Ascending aorta (tissue), 2 donors: ENCODE measurements at regions not wholly inside any gene's neighbourhood (a gene's known extent, or its start where the extent isn't known, plus 50 kb on each side); places are given as distances from the start of the nearest gene placed in this dataset.

Source experiments
- DNase-seq, 2 donors: peaks; one replicate each; pipeline ENCODE4 v3.0.0-alpha.2; 2019; ENCODE audit warnings: low spot score in 2 of 2
- H3K27ac ChIP-seq, 2 donors: fragments of 200-600 bp; sonication (generic); one replicate each; pipeline ENCODE4 v1.5.1; 2016 to 2017; ENCODE audit warnings: mild to moderate bottlenecking in 1 of 2
- H3K27me3 ChIP-seq: fragments of 200-600 bp; sonication (generic); one replicate; pipeline ENCODE4 v1.5.1; 2017
- H3K36me3 ChIP-seq, 2 donors: fragments of 200-600 bp; sonication (generic); one replicate each; pipeline ENCODE4 v1.5.1; 2016
- H3K4me1 ChIP-seq, 2 donors: fragments of 200-600 bp; sonication (generic); one replicate each; pipeline ENCODE4 v1.5.1; 2016 to 2017; ENCODE audit warnings: mild to moderate bottlenecking in 1 of 2
- H3K4me3 ChIP-seq, 2 donors: fragments of 200-600 bp; sonication (generic); one replicate each; pipeline ENCODE4 v1.5.1; 2016 to 2017; ENCODE audit warnings: mild to moderate bottlenecking in 1 of 2
- H3K9me3 ChIP-seq, 2 donors: fragments of 200-600 bp; sonication (generic); one replicate each; pipeline ENCODE4 v1.5.1; 2016
- CTCF ChIP-seq, 3 experiments: fragments of 200-600 bp in 2 of 3; fragments of 450-650 bp in 1 of 3; sonication (generic) in 2 of 3; IDR thresholded peaks; one replicate each; pipeline ENCODE4 v1.5.1; 2016 to 2019; ENCODE audit warnings: antibody characterized with exemption in 3 of 3, mild to moderate bottlenecking in 1 of 3, moderate library complexity in 1 of 3
- intact Hi-C: fragments of 100-400 bp; cut with DNase I; formaldehyde crosslinking; loops from one replicate; pipeline ENCODE4 v1.15.1; 2023

GRCh38 chr14:25942090-25942489, 655.7 kb downstream of the NOVA1 start:
- H3K9me3 ChIP-seq, result no peaks in the 10 kb centered on the region
- no peak overlapping the region for H3K27ac ChIP-seq
- H3K4me1 ChIP-seq, result no peaks in the 10 kb centered on the region
- no peak for TF ChIP-seq CTCF (IDR thresholded peaks at IDR 0.05)
- intact Hi-C loops, result no loop called here
- DNase-seq, result no peak
- no peaks in the 10 kb centered on the region for H3K36me3 ChIP-seq
- H3K27me3 ChIP-seq, result no peaks in the 10 kb centered on the region
- no peak overlapping the region for H3K4me3 ChIP-seq

GRCh38 chr14:25933731-25934130, 664.1 kb downstream of the NOVA1 start:
- no peaks in the 10 kb centered on the region for H3K27me3 ChIP-seq
- intact Hi-C loops, result no loop called here
- TF ChIP-seq CTCF (IDR thresholded peaks at IDR 0.05), result no peak
- H3K4me3 ChIP-seq, result no peak overlapping the region
- H3K4me1 ChIP-seq, result no peaks in the 10 kb centered on the region
- DNase-seq, result no peak
- H3K27ac ChIP-seq, result no peak overlapping the region
- no peaks in the 10 kb centered on the region for H3K9me3 ChIP-seq
- H3K36me3 ChIP-seq, result no peaks in the 10 kb centered on the region

DNA sequence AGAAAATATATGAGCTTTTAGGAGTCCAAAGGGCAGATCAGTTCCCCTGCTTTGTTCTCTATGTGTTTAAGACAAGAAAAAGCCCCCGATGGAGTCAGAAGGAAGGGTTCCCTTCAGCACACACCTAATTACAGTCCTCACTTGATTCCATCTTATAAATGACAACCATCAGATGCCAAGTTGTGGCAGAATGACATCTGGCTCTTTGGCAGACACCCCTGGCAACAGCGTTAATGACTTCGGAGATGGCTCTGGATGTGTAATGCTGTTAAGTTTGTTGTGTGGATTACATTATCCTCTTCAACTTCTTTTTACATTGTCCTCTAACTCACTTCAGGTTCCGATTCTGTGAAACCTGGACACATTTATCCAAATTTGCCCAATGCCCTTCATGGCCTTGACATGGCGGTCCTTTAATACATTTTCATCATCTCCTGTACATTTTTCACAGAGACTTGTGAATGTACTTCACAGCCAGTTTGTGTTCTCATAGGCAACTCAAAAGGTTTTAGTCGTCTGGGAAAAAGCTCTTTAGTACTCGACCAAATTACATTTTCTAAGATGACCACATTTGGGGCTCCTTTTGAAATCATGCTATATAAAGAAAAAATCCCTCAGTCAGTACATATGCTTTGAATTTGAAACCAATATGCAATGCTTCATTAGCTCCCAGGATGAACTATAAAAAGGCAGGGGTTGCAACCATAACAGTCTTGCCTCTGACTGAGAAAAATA, 667.8 kb downstream of the NOVA1 start:
- Histone ChIP-seq H3K4me3 (no peak overlapping the region), H3K9me3 (no peaks in the 10 kb centered on the region), H3K36me3 (no peaks in the 10 kb centered on the region), H3K4me1 (no peaks in the 10 kb centered on the region), H3K27me3 (no peaks in the 10 kb centered on the region), H3K27ac (no peak overlapping the region)
- TF ChIP-seq CTCF (IDR thresholded peaks at IDR 0.05), result no peak
- intact Hi-C loops, result no loop called here
- DNase-seq, result no peak

- H3K9me3 ChIP-seq, result no peaks in the 10 kb centered on the region
- intact Hi-C loops, result no loop called here
- H3K4me3 ChIP-seq, result no peak overlapping the region
- H3K36me3 ChIP-seq, result no peaks in the 10 kb centered on the region
- no peak for DNase-seq
- no peaks in the 10 kb centered on the region for H3K4me1 ChIP-seq
- no peak overlapping the region for H3K27ac ChIP-seq
- no peak for TF ChIP-seq CTCF (IDR thresholded peaks at IDR 0.05)
- H3K27me3 ChIP-seq, result no peaks in the 10 kb centered on the region
Measured at GRCh38 chr14:25911831-25912230, 686.0 kb downstream of the NOVA1 start.

DNA sequence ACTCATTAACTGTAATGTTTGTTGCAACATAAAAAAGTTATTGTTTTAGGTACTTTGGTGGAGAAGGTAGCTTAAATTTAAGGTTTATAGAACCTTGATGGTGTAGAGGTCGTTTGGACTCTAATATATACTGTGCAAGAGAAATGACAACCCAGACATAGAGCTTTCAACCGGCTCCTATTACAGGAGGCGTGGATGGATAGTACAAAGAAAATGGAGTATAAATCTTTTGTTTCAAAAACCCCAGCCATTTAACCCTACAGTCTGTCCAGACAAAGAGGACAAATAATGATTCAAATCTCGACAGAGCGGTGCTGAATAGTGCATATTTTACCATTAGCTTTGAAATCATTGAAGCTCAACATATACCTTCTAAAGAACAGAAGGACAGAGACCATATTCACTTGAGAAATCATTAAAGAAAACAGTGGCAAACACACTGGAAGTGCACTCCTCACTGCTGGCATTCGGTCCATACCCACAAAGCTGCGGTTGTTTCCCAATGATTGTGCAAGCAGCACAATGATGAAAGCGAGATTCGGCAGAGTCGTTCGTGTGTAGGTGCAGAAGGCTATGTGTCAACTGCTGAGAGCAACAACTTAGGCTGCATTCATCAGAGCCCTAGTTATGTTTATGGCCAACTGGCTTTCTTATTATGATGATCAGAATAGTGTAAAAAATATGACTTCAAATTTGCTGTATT, 688.6 kb downstream of the NOVA1 start:
- Histone ChIP-seq H3K27me3 (no peaks in the 10 kb centered on the region), H3K4me1 (no peaks in the 10 kb centered on the region), H3K36me3 (no peaks in the 10 kb centered on the region), H3K4me3 (no peak overlapping the region), H3K27ac (no peak overlapping the region), H3K9me3 (no peaks in the 10 kb centered on the region)
- intact Hi-C loops, result no loop called here
- no peak for TF ChIP-seq CTCF (IDR thresholded peaks at IDR 0.05)
- DNase-seq, result no peak
